HUDEP-2 (cell line): ENCODE measurements at regions not wholly inside any gene's neighbourhood (a gene's known extent, or its start where the extent isn't known, plus 50 kb on each side); places are given as distances from the start of the nearest gene placed in this dataset.

Experiments
- DNase-seq, 76 experiments: peaks; one replicate each; lab custom pipeline; 2025; ENCODE audit not compliant: unreplicated experiment in 76 of 76; lab: John Stamatoyannopoulos, UW

- no peak for DNase-seq
Measured at GRCh38 chr18:5091741-5092140, 105.3 kb downstream of the AKAIN1 start.

- DNase-seq, result no peak
Measured at GRCh38 chr18:5075297-5075696, 121.8 kb downstream of the AKAIN1 start.

GRCh38 chr18:5073026-5073944 is 123.8 kb downstream of the AKAIN1 start:
- peak in 18 of 76 experiments; percentile 0 to 62 (median 18) for DNase-seq

GRCh38 chr18:5068851-5069250 is 128.2 kb downstream of the AKAIN1 start:
- no peak for DNase-seq

GRCh38 chr18:5066380-5066977 is 130.6 kb downstream of the AKAIN1 start:
- DNase-seq, result peak in 4 of 76 experiments; percentile 3 to 28 (median 10)

GRCh38 chr18:5065615-5066014 is 131.4 kb downstream of the AKAIN1 start:
- no peak for DNase-seq

- no peak for DNase-seq
Measured at GRCh38 chr18:5064841-5065370, 132.2 kb downstream of the AKAIN1 start.

GRCh38 chr18:5061785-5062184 is 135.3 kb downstream of the AKAIN1 start:
- no peak for DNase-seq

GRCh38 chr18:5060543-5060942 is 136.5 kb downstream of the AKAIN1 start:
- no peak for DNase-seq

GRCh38 chr18:5059696-5060032 is 137.4 kb downstream of the AKAIN1 start:
- no peak for DNase-seq

- DNase-seq, result no peak
Measured at GRCh38 chr18:5058768-5059695, 138.0 kb downstream of the AKAIN1 start.

- DNase-seq, result peak in 22 of 76 experiments; percentile 0 to 50 (median 8)
Measured at GRCh38 chr18:5057386-5058348, 139.4 kb downstream of the AKAIN1 start.

- no peak for DNase-seq
Measured at GRCh38 chr18:5052491-5052890, 144.6 kb downstream of the AKAIN1 start.

GRCh38 chr18:5051207-5051606 is 145.8 kb downstream of the AKAIN1 start:
- no peak for DNase-seq

GRCh38 chr18:5049124-5049523 is 147.9 kb downstream of the AKAIN1 start:
- DNase-seq, result no peak

- DNase-seq, result no peak
Measured at GRCh38 chr18:5040476-5040875, 156.6 kb downstream of the AKAIN1 start.

GRCh38 chr18:5036523-5036922 is 160.5 kb downstream of the AKAIN1 start:
- DNase-seq, result no peak

GRCh38 chr18:5031216-5031615 is 165.8 kb downstream of the AKAIN1 start:
- no peak for DNase-seq

- no peak for DNase-seq
Measured at GRCh38 chr18:5030636-5031035, 166.4 kb downstream of the AKAIN1 start.

GRCh38 chr18:5029592-5029991 is 167.5 kb downstream of the AKAIN1 start:
- DNase-seq, result no peak
